ENCODE measurements at regions not wholly inside any gene's neighbourhood (a gene's known extent, or its start where the extent isn't known, plus 50 kb on each side); places are given as distances from the start of the nearest gene placed in this dataset.

GRCh38 chr9:78806492-78807160 is 509.7 kb downstream of the PSAT1 start:
- no peak for DNase-seq (ENCODE audit: low read depth)

GRCh38 chr9:78807286-78807685 is 510.4 kb downstream of the PSAT1 start:
- no peak for DNase-seq (ENCODE audit: low read depth)

DNA sequence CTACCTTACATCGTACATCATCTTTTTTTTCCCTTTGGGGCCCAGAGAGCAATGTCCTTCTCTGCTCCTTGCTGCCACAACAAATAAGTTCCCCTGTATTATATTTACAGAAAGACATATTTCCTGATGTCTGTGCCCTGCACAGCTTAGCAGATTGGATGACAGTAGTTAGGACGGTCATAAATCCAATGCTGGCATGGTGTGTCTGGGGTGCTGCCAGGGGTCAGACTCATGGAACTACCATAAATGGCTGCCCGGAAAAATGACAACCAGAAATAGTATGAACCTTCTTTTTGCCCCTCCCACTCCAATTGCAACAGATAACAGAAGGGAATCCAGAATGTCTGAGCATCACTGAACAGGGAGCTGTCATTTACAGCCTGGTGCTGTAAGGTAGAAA is 511.1 kb downstream of the PSAT1 start:
- DNase-seq (ENCODE audit: low read depth): no peak

- no peak for DNase-seq (ENCODE audit: low read depth)
Observed at GRCh38 chr9:78811622-78812276, 514.8 kb downstream of the PSAT1 start.

DNA sequence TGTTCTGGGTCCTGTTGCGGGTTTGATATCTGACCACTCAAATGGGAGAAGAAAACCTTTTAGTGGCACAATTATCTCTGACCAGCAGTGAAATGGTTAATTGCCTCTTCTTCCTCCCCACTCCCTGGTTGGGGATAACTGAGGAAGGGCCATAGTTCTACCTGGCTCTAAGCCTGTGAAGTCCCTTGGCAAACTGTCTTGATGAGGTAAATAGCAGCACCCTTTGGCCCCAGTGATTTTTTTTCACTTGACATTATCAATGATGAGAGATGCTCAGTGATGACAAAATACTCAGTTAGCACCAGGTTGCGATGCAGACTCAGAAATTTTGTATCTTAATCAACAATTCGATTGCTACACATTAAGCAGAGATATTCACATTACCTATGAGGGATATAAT is 515.7 kb downstream of the PSAT1 start:
- no peak for DNase-seq (ENCODE audit: low read depth)

DNA sequence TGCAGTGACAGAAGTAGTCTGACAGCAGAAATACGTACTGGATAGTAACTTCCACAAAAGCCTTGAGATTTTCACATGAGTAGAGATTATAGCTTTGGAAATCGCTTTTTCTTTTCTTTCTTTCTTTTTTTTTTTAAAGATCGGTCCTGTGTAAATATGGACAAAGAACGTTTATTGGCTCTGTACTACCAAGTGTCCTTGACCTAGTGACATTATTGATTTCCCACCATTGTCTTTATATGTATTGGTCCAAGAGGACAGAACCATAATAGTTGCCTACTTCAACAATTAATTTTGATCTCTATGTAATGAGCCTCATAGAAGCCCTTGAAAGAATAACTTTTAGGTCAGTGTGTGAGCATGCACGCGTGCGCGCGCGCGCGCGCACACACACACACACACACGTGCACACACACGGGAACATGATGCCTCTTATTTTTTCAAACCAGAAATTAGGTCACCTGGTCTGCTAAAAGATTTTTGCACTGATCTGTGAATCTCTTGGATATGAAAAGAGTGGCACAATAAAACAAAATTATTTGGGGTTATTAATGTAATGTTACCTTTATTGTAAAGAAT is 516.8 kb downstream of the PSAT1 start:
- DNase-seq (ENCODE audit: low read depth): no peak

- DNase-seq (ENCODE audit: low read depth): no peak
Observed at GRCh38 chr9:78821126-78821822, 524.3 kb downstream of the PSAT1 start.

- no peak for DNase-seq (ENCODE audit: low read depth)
Observed at GRCh38 chr9:78826527-78826926, 529.6 kb downstream of the PSAT1 start.

DNA sequence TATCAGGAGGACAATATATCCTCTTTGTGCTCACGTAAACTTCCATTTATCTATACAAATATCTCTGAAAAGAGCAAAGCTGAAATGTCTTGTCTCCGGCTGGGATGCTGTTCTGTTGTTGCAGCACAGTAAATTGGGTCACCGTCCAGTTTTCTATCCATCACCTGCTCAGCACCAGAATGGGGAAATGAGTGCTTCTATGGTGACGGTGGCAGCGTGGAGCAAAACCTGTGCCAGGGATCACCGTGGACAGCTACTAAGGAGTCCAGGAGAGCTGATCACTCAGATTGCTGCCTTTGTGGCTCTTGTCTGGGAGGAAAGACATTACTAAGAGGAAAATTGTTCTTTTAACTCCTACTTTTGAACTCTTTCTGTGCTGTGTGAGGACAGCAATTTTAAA is 531.6 kb downstream of the PSAT1 start:
- DNase-seq (ENCODE audit: low read depth): no peak

DNA sequence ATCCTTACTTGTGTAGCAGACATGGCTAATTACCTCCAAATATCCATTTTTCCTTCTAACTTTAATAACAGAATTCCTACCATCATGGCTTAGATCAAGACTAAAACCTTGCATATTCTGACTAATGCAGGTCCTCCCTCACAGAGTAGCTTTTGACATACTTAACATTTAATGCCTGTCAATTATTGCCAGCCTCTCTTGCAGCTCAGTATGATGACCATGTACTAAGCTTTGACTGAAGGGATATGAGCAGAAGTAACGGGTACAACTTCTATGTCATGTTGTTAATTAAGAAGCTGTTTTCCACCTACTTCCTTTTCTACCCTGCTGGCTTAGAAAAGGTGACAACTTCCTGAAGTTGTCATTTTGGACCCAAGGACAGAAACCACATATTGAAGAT is 533.4 kb downstream of the PSAT1 start:
- DNase-seq (ENCODE audit: low read depth): no peak

DNA sequence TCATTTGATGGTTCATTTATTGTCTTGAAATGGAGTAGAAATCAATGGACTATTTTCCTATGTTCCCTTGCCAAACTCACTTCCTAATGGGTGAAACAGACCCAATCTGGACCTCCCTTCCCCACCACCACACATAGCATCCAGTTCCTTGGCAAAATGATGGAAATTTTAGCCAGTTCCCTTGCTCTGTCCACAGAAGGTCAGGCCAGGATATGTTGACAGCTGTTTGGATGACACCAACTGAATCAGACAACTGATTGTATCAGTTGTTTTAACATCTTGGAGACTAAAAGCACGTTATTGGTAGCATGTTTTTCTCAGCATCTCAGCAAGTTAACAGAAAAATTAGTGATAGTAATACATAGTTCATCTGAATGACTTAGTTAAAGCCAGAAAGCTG is 534.8 kb downstream of the PSAT1 start:
- no peak for DNase-seq (ENCODE audit: low read depth)

GRCh38 chr9:78835928-78836450 is 539.1 kb downstream of the PSAT1 start:
- no peak for DNase-seq (ENCODE audit: low read depth)

DNA sequence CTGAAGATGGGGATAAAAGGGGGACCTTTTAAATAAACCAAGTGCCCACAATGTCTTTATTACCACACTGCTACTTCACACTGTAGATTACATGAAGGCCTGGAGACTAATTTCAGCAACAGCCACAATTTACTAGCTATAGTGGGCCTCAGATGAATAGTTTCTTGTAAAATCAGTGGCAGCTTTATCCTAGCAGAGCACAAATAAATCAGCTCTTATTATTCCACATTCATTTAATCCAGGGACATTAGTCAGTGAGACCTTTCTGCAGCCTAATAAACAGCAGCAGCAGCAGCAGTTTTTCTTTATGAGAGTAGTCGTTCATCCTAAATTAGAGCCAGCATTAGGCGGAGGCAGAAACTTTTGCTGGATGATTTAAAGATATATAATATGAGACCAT is 542.3 kb downstream of the PSAT1 start:
- no peak for DNase-seq (ENCODE audit: low read depth)

- no peak for DNase-seq (ENCODE audit: low read depth)
Observed at GRCh38 chr9:78848061-78848460, 551.1 kb downstream of the PSAT1 start.

GRCh38 chr9:78856144-78856543 is 559.2 kb downstream of the PSAT1 start:
- DNase-seq (ENCODE audit: low read depth): no peak

GRCh38 chr9:78856781-78857180 is 559.9 kb downstream of the PSAT1 start:
- DNase-seq (ENCODE audit: low read depth): no peak

DNA sequence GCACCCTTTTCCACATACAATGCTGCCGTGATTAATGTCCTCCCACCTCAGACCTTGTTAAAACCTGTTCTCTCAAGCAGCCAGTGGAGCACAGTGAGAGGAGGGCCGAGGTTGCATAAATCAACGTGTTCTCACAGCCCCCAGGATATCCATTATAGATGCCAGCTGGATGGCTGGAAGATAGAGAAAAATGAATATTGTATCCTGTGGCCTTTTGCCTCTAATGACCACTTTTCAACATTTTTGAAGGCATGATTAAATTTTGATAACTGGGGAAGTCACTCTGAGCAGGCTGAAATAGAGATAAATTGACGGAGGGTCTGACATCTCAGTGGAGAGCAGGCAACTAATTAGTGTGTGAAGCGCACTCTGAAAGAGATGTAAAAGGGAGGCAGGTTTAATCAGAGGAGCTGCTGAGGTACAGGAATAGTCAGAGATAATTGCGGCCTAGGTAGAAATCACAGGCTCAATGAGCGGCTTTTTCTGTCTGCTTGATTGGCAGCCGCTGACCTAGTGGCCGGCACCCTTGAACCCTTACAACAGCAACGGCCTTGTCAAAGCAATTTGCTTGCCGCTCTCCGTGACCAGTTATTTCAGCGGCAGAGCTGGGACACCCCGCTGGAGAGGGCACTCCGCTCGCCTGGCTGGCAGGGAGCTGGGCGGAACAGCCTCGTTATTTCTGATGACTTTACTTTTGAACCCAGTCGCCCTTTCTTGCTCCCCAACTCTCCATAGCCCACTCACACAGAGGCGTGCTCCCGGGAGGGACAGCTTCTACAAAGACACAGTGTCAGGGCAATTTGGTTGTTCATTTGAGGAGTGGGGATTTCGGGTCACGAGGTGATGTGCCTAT is 560.7 kb downstream of the PSAT1 start:
- DNase-seq (ENCODE audit: low read depth): no peak

DNA sequence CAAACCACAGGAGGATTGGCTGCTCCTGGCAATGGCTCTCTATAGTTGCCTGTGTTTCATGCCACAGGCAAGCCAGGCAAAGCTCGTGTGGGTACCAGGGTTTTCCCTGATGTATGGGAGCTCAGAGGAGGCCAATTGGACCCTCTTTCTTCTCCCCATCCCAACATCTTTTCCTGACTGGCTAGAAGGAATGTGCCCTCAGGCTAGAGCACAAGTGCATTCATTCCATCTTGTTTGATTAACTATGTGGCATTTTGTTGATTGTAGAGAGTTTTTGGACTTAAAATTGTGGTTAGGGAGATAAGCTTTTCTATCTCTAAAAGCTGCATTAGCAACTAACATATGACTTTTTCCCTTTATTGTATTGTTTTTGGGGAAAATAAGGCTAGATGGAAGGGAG is 561.3 kb downstream of the PSAT1 start:
- DNase-seq (ENCODE audit: low read depth): no peak

DNA sequence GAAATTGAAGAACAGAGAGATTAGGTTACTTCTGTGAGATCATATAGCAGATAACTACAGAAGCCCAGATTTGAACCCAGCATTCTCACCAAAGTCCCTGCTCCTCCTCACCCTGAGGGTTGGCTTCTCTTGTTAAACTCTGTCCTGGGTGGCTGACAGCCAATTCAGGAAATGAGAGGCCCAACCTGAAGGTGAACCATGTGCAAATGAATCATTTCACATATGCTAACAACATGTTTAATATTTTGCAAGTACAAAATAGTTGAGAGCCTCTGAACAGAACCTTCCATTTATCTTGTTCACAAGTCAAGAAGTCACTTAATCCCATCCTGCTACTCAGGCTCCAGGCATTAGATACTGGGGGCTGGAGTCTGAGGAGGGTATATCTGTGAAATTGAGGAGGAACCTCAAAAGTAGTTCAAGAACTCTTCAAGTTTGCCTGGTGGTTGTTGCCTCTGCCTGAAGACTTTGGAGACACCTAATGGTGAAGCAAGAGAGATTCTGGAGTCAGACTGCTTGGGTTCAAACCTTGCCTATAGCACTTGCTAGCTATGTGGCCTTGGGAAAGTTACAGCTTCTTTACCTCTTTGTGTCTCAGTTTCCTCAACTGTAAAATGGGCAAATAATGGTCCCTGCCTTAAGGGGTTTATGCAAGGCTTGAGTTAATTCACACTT is 564.0 kb downstream of the PSAT1 start:
- DNase-seq (ENCODE audit: low read depth): no peak

DNA sequence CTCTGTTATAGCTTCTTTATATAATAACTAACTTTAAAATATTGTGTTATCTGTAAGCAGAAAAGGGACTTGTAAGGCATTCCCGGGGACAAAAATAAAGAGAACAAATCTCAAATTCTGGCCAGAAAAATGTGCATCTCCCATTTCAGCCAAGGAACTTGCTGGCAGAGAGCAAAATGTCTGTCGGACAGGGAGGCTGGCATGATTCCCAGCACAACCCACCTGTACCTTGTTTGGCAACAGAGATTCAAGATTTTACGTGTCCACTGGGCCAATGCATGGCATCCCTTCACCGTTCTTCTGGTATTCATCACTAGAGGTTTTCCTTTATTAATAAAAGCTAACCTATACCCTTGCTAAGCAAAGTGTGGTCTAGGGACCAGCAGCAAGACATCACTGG is 566.6 kb downstream of the PSAT1 start:
- no peak for DNase-seq (ENCODE audit: low read depth)

DNA sequence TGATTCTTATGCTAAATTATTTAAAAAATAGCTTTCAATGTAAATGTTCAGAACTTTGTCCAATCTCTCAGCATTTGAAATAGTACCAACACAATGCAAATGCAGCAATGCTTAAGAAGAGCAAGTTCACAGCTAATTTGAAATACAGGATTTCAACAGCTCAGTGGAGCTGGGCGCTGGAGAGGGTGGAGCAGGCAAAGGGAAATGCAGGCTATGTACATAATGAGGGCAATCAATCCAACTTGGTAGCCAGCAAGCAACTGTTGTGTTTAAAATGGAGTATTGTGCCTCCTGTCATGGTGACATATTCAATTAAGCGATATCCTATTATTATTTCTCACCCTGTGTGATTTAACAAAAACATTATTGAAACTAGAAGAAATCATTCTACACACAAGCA is 568.8 kb downstream of the PSAT1 start:
- no peak for DNase-seq (ENCODE audit: low read depth)
